Activated T-helper 17 cell treated with anti-CD3 and anti-CD28 coated beads, Interleukin-2, amount 50 U/mL, for 72 hours (primary cell): ENCODE measurements at regions not wholly inside any gene's neighbourhood (a gene's known extent, or its start where the extent isn't known, plus 50 kb on each side); places are given as distances from the start of the nearest gene placed in this dataset.
A peak's percentile ranks its signal among the peaks of the same experiment; 100 is the strongest.

ENCODE experiments used
- ATAC-seq: fragments of 150-1000 bp; cut with Tn5 transposase; replicated peaks from 2 replicates; pipeline ENCODE4 v1.10.0; 2021; ENCODE audit warnings: mild to moderate bottlenecking, moderate library complexity
- H3K27ac Mint-ChIP-seq: one replicate; pipeline ENCODE4 v1.8.0; 2022; ENCODE audit warnings: mixed read lengths
- H3K27me3 Mint-ChIP-seq: one replicate; pipeline ENCODE4 v1.8.0; 2022; ENCODE audit warnings: mixed read lengths
- H3K36me3 Mint-ChIP-seq: one replicate; pipeline ENCODE4 v1.8.0; 2022; ENCODE audit warnings: low read depth, mild to moderate bottlenecking, mixed read lengths
- H3K4me1 Mint-ChIP-seq: one replicate; pipeline ENCODE4 v1.8.0; 2022; ENCODE audit warnings: mixed read lengths
- H3K4me3 Mint-ChIP-seq: one replicate; pipeline ENCODE4 v1.8.0; 2022; ENCODE audit warnings: mild to moderate bottlenecking, mixed read lengths
- H3K9me3 Mint-ChIP-seq: one replicate; pipeline ENCODE4 v1.8.0; 2022; ENCODE audit warnings: mixed read lengths

GRCh38 chr4:38319456-38320342 is 344.3 kb upstream of the KLF3 start:
- H3K4me1 Mint-ChIP-seq, result peaks cover 5% of the 10 kb centered on the region
- H3K27me3 Mint-ChIP-seq, result no peaks in the 10 kb centered on the region
- peak overlapping the region; percentile 86 for H3K4me3 Mint-ChIP-seq
- peak; percentile 74 for ATAC-seq
- no peaks in the 10 kb centered on the region for H3K9me3 Mint-ChIP-seq
- peak overlapping the region; percentile 82 for H3K27ac Mint-ChIP-seq
- H3K36me3 Mint-ChIP-seq, result no peaks in the 10 kb centered on the region

- H3K36me3 Mint-ChIP-seq, result no peaks in the 10 kb centered on the region
- peak overlapping the region; percentile 86 for H3K4me3 Mint-ChIP-seq
- H3K9me3 Mint-ChIP-seq, result no peaks in the 10 kb centered on the region
- H3K27ac Mint-ChIP-seq, result peak overlapping the region; percentile 82
- no peak for ATAC-seq
- H3K27me3 Mint-ChIP-seq, result no peaks in the 10 kb centered on the region
- H3K4me1 Mint-ChIP-seq, result peaks cover 5% of the 10 kb centered on the region
Measured at GRCh38 chr4:38320343-38320695, 343.7 kb upstream of the KLF3 start.

GRCh38 chr4:38320833-38321232 is 343.2 kb upstream of the KLF3 start:
- no peaks in the 10 kb centered on the region for H3K27me3 Mint-ChIP-seq
- no peak overlapping the region for H3K4me3 Mint-ChIP-seq
- H3K9me3 Mint-ChIP-seq, result no peaks in the 10 kb centered on the region
- no peak for ATAC-seq
- H3K4me1 Mint-ChIP-seq, result peaks cover 5% of the 10 kb centered on the region
- H3K27ac Mint-ChIP-seq, result no peak overlapping the region
- H3K36me3 Mint-ChIP-seq, result no peaks in the 10 kb centered on the region

- no peak overlapping the region for H3K27ac Mint-ChIP-seq
- H3K27me3 Mint-ChIP-seq, result no peaks in the 10 kb centered on the region
- no peaks in the 10 kb centered on the region for H3K9me3 Mint-ChIP-seq
- H3K4me1 Mint-ChIP-seq, result peaks cover 5% of the 10 kb centered on the region
- no peak for ATAC-seq
- H3K36me3 Mint-ChIP-seq, result no peaks in the 10 kb centered on the region
- H3K4me3 Mint-ChIP-seq, result no peak overlapping the region
Measured at GRCh38 chr4:38322714-38323113, 341.3 kb upstream of the KLF3 start.

GRCh38 chr4:38323141-38323641 is 340.8 kb upstream of the KLF3 start:
- no peak for ATAC-seq
- Mint-ChIP-seq H3K4me1 (peaks cover 5% of the 10 kb centered on the region), H3K27me3 (no peaks in the 10 kb centered on the region), H3K9me3 (no peaks in the 10 kb centered on the region), H3K36me3 (no peaks in the 10 kb centered on the region), H3K4me3 (no peak overlapping the region), H3K27ac (no peak overlapping the region)

GRCh38 chr4:38324861-38325628 is 339.0 kb upstream of the KLF3 start:
- H3K4me1 Mint-ChIP-seq, result peaks cover 12% of the 10 kb centered on the region
- H3K4me3 Mint-ChIP-seq, result no peak overlapping the region
- ATAC-seq, result no peak

GRCh38 chr4:38325629-38325913 is 338.4 kb upstream of the KLF3 start:
- Mint-ChIP-seq H3K36me3 (no peaks in the 10 kb centered on the region), H3K27ac (no peak overlapping the region), H3K4me1 (peaks cover 12% of the 10 kb centered on the region), H3K4me3 (no peak overlapping the region), H3K27me3 (no peaks in the 10 kb centered on the region), H3K9me3 (no peaks in the 10 kb centered on the region)
- no peak for ATAC-seq

More at GRCh38 chr4:38324861-38325628, 339.0 kb upstream of the KLF3 start:
- no peaks in the 10 kb centered on the region for H3K36me3 Mint-ChIP-seq
- H3K9me3 Mint-ChIP-seq, result no peaks in the 10 kb centered on the region
- no peak overlapping the region for H3K27ac Mint-ChIP-seq
- H3K27me3 Mint-ChIP-seq, result no peaks in the 10 kb centered on the region

- Mint-ChIP-seq H3K9me3 (no peaks in the 10 kb centered on the region), H3K36me3 (no peaks in the 10 kb centered on the region), H3K27me3 (peaks cover 2% of the 10 kb centered on the region), H3K4me1 (peaks cover 12% of the 10 kb centered on the region), H3K27ac (no peak overlapping the region), H3K4me3 (no peak overlapping the region)
- ATAC-seq, result no peak
Measured at GRCh38 chr4:38326499-38326898, 337.5 kb upstream of the KLF3 start.

- Mint-ChIP-seq H3K4me1 (peaks cover 12% of the 10 kb centered on the region), H3K27me3 (peaks cover 4% of the 10 kb centered on the region), H3K4me3 (no peak overlapping the region), H3K9me3 (no peaks in the 10 kb centered on the region), H3K27ac (no peak overlapping the region), H3K36me3 (no peaks in the 10 kb centered on the region)
- ATAC-seq, result no peak
Measured at GRCh38 chr4:38327174-38327573, 336.8 kb upstream of the KLF3 start.

- Mint-ChIP-seq H3K36me3 (no peaks in the 10 kb centered on the region), H3K4me1 (peaks cover 12% of the 10 kb centered on the region), H3K4me3 (no peak overlapping the region), H3K27me3 (peaks cover 4% of the 10 kb centered on the region), H3K9me3 (no peaks in the 10 kb centered on the region), H3K27ac (no peak overlapping the region)
- ATAC-seq, result no peak
Measured at GRCh38 chr4:38328989-38329729, 334.8 kb upstream of the KLF3 start.

- Mint-ChIP-seq H3K27me3 (peaks cover 4% of the 10 kb centered on the region), H3K36me3 (no peaks in the 10 kb centered on the region), H3K4me3 (no peak overlapping the region), H3K4me1 (peaks cover 19% of the 10 kb centered on the region), H3K9me3 (no peaks in the 10 kb centered on the region), H3K27ac (no peak overlapping the region)
- ATAC-seq, result no peak
Measured at GRCh38 chr4:38330321-38330720, 333.7 kb upstream of the KLF3 start.

- Mint-ChIP-seq H3K27me3 (peaks cover 4% of the 10 kb centered on the region), H3K9me3 (no peaks in the 10 kb centered on the region), H3K4me3 (no peak overlapping the region), H3K4me1 (peaks cover 22% of the 10 kb centered on the region), H3K36me3 (no peaks in the 10 kb centered on the region), H3K27ac (no peak overlapping the region)
- ATAC-seq, result no peak
Measured at GRCh38 chr4:38330936-38331335, 333.1 kb upstream of the KLF3 start.

GRCh38 chr4:38332699-38333098 is 331.3 kb upstream of the KLF3 start:
- Mint-ChIP-seq H3K27ac (no peak overlapping the region), H3K4me1 (peaks cover 22% of the 10 kb centered on the region), H3K4me3 (no peak overlapping the region), H3K27me3 (peaks cover 4% of the 10 kb centered on the region), H3K9me3 (no peaks in the 10 kb centered on the region), H3K36me3 (no peaks in the 10 kb centered on the region)
- ATAC-seq, result no peak

- H3K27me3 Mint-ChIP-seq, result peaks cover 4% of the 10 kb centered on the region
- no peak overlapping the region for H3K27ac Mint-ChIP-seq
- peaks cover 20% of the 10 kb centered on the region for H3K4me1 Mint-ChIP-seq
- no peak for ATAC-seq
- no peak overlapping the region for H3K4me3 Mint-ChIP-seq
- H3K9me3 Mint-ChIP-seq, result peaks cover 4% of the 10 kb centered on the region
- no peaks in the 10 kb centered on the region for H3K36me3 Mint-ChIP-seq
Measured at GRCh38 chr4:38333219-38333618, 330.8 kb upstream of the KLF3 start.
